ENCODE measurements at regions not wholly inside any gene's neighbourhood (a gene's known extent, or its start where the extent isn't known, plus 50 kb on each side); places are given as distances from the start of the nearest gene placed in this dataset.

DNA sequence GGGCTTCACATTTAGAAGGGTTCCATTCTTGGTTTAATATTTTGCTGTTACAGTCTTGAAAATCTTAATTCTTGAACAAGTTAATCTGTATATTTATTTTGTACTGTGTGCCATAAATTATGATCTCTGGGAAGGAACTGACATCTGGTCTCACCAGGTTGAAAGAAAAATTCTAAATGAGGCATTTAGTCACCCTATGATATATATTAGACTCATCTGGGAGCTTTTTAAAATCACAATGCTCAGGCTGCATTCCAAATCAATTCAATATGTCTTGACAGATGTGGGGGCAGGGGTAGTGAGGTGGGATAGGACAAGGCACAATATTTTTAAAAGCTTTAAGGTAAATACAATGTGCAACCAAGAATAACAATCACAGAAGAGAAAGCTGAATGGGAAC, 569.2 kb downstream of the PRR16 start:
- Histone ChIP-seq H3K9me3 (ENCODE audit: insufficient read depth, low read length) (no peaks in the 10 kb centered on the region), H3K27me3 (ENCODE audit: low read length) (no peaks in the 10 kb centered on the region), H3F3A (ENCODE audit: insufficient read depth) (no peaks in the 10 kb centered on the region), H3K9me2 (replicated peaks; ENCODE audit: insufficient read depth, low read length) (no peaks in the 10 kb centered on the region), H3K36me3 (ENCODE audit: low read length) (no peaks in the 10 kb centered on the region), H3K9ac (ENCODE audit: low read length) (no peak overlapping the region), H2AFZ (ENCODE audit: low read depth, low read length, severe bottlenecking) (no peak overlapping the region), H4K20me1 (ENCODE audit: low read depth, low read length) (no peaks in the 10 kb centered on the region), H3K4me3 (ENCODE audit: insufficient read depth, low read length, poor library complexity, severe bottlenecking) (no peak overlapping the region), H3K4me2 (ENCODE audit: low read depth, low read length, poor library complexity, severe bottlenecking) (no peak overlapping the region), H3K79me2 (ENCODE audit: insufficient read depth, low read length) (no peaks in the 10 kb centered on the region), H3K27ac (ENCODE audit: low read depth, low read length) (no peak overlapping the region)
- TF ChIP-seq, protein P1, sequence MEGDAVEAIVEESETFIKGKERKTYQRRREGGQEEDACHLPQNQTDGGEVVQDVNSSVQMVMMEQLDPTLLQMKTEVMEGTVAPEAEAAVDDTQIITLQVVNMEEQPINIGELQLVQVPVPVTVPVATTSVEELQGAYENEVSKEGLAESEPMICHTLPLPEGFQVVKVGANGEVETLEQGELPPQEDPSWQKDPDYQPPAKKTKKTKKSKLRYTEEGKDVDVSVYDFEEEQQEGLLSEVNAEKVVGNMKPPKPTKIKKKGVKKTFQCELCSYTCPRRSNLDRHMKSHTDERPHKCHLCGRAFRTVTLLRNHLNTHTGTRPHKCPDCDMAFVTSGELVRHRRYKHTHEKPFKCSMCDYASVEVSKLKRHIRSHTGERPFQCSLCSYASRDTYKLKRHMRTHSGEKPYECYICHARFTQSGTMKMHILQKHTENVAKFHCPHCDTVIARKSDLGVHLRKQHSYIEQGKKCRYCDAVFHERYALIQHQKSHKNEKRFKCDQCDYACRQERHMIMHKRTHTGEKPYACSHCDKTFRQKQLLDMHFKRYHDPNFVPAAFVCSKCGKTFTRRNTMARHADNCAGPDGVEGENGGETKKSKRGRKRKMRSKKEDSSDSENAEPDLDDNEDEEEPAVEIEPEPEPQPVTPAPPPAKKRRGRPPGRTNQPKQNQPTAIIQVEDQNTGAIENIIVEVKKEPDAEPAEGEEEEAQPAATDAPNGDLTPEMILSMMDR (IDR thresholded peaks at IDR 0.05; ENCODE audit: insufficient read depth, low read length, poor library complexity, severe bottlenecking) = no peak
- TF ChIP-seq EZH2phosphoT487 (conservative IDR thresholded peaks at IDR 0.05; ENCODE audit: low read length) = no peak

DNA sequence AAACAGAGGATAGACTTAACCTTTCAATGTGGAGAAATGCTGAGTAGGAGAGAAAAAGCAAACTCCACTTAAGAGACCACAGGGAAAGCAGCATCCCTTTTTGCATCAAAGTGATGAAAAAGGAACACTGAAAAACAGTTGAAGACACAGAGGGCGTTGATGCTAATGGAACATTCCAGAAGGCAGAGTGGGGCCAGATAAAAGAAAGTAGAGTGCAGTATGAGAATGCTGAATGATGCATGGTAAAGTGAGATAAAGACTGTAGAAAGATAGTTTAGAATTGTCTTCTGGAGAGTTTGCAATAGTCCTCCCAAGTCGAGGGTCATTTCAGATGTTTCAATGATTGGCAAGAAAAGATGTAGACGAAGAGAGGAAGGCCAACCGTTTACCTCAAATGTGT, 574.3 kb downstream of the PRR16 start:
- no peak overlapping the region for H3K4me3 ChIP-seq (ENCODE audit: insufficient read depth, low read length, poor library complexity, severe bottlenecking)
- H3K27me3 ChIP-seq (ENCODE audit: low read length) = no peaks in the 10 kb centered on the region
- H3K79me2 ChIP-seq (ENCODE audit: insufficient read depth, low read length) = no peaks in the 10 kb centered on the region
- H3K27ac ChIP-seq (ENCODE audit: low read depth, low read length) = no peak overlapping the region
- TF ChIP-seq, protein P1 (IDR thresholded peaks at IDR 0.05; ENCODE audit: insufficient read depth, low read length, poor library complexity, severe bottlenecking) = no peak
- no peak for TF ChIP-seq EZH2phosphoT487 (conservative IDR thresholded peaks at IDR 0.05; ENCODE audit: low read length)
- no peaks in the 10 kb centered on the region for H3F3A ChIP-seq (ENCODE audit: insufficient read depth)
- no peak overlapping the region for H3K9ac ChIP-seq (ENCODE audit: low read length)
- H2AFZ ChIP-seq (ENCODE audit: low read depth, low read length, severe bottlenecking) = no peak overlapping the region
- H3K9me2 ChIP-seq (replicated peaks; ENCODE audit: insufficient read depth, low read length) = no peaks in the 10 kb centered on the region
- H3K36me3 ChIP-seq (ENCODE audit: low read length) = no peaks in the 10 kb centered on the region
- H3K9me3 ChIP-seq (ENCODE audit: insufficient read depth, low read length) = no peaks in the 10 kb centered on the region
- no peak overlapping the region for H3K4me2 ChIP-seq (ENCODE audit: low read depth, low read length, poor library complexity, severe bottlenecking)
- H4K20me1 ChIP-seq (ENCODE audit: low read depth, low read length) = no peaks in the 10 kb centered on the region

DNA sequence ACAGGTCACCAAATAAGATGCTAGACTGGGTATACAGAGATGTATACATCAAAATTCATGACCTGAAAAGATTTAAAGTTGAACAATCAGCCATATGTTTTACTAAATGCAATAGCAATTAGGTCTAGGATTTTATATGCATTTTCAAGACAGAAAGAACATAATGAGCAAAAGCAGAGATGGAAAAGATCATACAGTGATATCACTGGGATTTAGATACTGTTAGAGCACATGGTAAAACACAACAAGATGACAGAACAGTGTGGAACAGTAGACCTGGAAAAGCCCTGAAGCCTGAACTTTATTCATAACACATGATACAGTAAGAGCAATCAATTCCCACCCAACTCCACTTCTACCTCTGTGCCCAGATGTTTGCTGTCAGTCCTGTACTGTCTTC, 585.9 kb downstream of the PRR16 start:
- TF ChIP-seq EZH2phosphoT487 (conservative IDR thresholded peaks at IDR 0.05; ENCODE audit: low read length) = no peak
- TF ChIP-seq, protein P1 (IDR thresholded peaks at IDR 0.05; ENCODE audit: insufficient read depth, low read length, poor library complexity, severe bottlenecking) = no peak
- no peaks in the 10 kb centered on the region for H3K27me3 ChIP-seq (ENCODE audit: low read length)
- no peaks in the 10 kb centered on the region for H3F3A ChIP-seq (ENCODE audit: insufficient read depth)
- H3K79me2 ChIP-seq (ENCODE audit: insufficient read depth, low read length) = no peaks in the 10 kb centered on the region
- no peak overlapping the region for H2AFZ ChIP-seq (ENCODE audit: low read depth, low read length, severe bottlenecking)
- H3K9me2 ChIP-seq (replicated peaks; ENCODE audit: insufficient read depth, low read length) = no peaks in the 10 kb centered on the region
- H3K9ac ChIP-seq (ENCODE audit: low read length) = no peak overlapping the region
- H4K20me1 ChIP-seq (ENCODE audit: low read depth, low read length) = no peaks in the 10 kb centered on the region
- H3K36me3 ChIP-seq (ENCODE audit: low read length) = no peaks in the 10 kb centered on the region
- no peaks in the 10 kb centered on the region for H3K9me3 ChIP-seq (ENCODE audit: insufficient read depth, low read length)
- H3K4me3 ChIP-seq (ENCODE audit: insufficient read depth, low read length, poor library complexity, severe bottlenecking) = no peak overlapping the region
- no peak overlapping the region for H3K4me2 ChIP-seq (ENCODE audit: low read depth, low read length, poor library complexity, severe bottlenecking)
- no peak overlapping the region for H3K27ac ChIP-seq (ENCODE audit: low read depth, low read length)

Data from SU-DHL-6 (cell line).